OCI-LY7 (cell line): ENCODE measurements at regions not wholly inside any gene's neighbourhood (a gene's known extent, or its start where the extent isn't known, plus 50 kb on each side); places are given as distances from the start of the nearest gene placed in this dataset.

Source experiments
- CTCF ChIP-seq: fragments of 200-600 bp; sonication (generic); conservative IDR thresholded peaks from 2 replicates; pipeline ENCODE4 v1.5.1; 2014; ENCODE audit warnings: mild to moderate bottlenecking, antibody characterized with exemption, low read length, moderate library complexity, mixed read lengths
- EZH2phosphoT487 ChIP-seq: fragments of 200-600 bp; sonication (generic); IDR thresholded peaks from 2 replicates; pipeline ENCODE4 v1.6.1; 2018; ENCODE audit warnings: low read depth, borderline replicate concordance, mild to moderate bottlenecking, mixed run types, antibody characterized with exemption, low read length, moderate library complexity, mixed read lengths

GRCh38 chr4:11824566-11824965 is 395.9 kb upstream of the HS3ST1 start:
- TF ChIP-seq CTCF (no peak), EZH2phosphoT487 (no peak)
